Posterior cingulate gyrus (tissue), 11 donors: ENCODE measurements at regions not wholly inside any gene's neighbourhood (a gene's known extent, or its start where the extent isn't known, plus 50 kb on each side); places are given as distances from the start of the nearest gene placed in this dataset.

Experiments used
- DNase-seq, 10 donors: peaks; one replicate each; pipeline versions ENCODE4 v3.0.0 to v3.0.0-alpha.2; 2020 to 2021; ENCODE audit warnings: mixed read lengths in 3 of 10
- intact Hi-C: fragments of 100-400 bp; cut with DNase I; formaldehyde crosslinking; loops from one replicate; pipeline ENCODE4 v1.15.1; 2023

- no peak for DNase-seq
- intact Hi-C loops: no loop called here
Measured at GRCh38 chr7:114008696-114009095, 89.9 kb upstream of the PPP1R3A start.

GRCh38 chr7:114007386-114007785, 88.6 kb upstream of the PPP1R3A start:
- intact Hi-C loops: no loop called here
- no peak for DNase-seq

DNA sequence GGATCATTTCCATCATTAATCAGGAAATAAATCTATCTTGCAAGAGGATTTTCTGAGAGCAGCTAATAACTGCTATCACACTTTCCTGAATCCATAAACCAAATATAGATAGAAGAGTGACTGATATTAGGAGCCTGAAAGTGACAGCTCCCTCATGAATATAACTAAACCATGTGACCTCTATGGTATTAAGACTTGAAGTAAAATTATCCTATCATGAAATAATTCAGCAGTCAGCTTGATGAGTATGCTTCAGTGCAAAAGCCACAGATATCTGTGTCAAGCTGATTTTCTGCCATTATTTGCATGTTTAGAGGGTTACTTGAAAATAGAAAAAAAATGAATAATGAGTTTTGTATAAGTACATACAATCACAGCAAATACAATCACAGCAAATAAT, 80.1 kb upstream of the PPP1R3A start:
- intact Hi-C loops: no loop called here
- DNase-seq: no peak

GRCh38 chr7:113996405-113996804, 77.6 kb upstream of the PPP1R3A start:
- intact Hi-C loops: no loop called here
- DNase-seq: no peak

DNA sequence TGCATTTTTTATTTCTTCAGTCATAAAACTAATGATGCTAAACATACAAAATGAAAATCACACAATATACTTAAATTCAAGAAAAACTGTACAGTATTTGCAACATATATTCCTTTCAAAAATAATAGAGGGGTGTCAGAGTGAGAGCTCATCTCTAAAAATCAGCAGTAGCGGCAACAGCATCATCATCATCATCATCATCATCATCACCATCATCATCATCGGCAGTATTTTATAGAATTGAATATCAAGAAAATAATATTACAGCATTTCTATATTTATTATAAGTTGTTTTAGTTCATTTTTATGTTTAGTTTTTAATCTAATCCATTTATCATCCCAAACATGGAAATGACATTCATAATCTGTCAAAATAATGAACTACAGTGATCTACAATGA, 67.4 kb upstream of the PPP1R3A start:
- DNase-seq: no peak
- intact Hi-C loops: no loop called here

DNA sequence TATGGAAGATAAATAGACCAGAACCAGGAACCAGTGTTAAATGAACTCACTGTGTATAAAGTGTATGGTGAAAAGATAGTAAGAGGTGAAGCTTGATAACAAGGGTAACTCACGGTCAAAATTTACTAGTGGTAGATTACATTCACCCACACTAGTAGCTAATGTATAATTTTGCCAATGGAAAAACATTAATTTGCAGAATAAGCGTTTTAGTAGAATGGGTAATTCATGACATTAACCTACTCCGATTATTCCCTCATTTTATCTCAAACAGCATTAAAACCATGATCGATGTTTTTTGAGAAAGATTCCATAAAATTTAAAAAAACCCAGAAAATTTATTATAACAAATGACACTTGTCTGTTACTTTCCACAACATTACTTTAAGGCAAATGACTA, 57.7 kb upstream of the PPP1R3A start:
- no peak for DNase-seq
- intact Hi-C loops: no loop called here

- intact Hi-C loops: no loop called here
- DNase-seq: no peak
Measured at GRCh38 chr7:113968713-113969112, 49.9 kb upstream of the PPP1R3A start.
